ENCODE measurements at regions not wholly inside any gene's neighbourhood (a gene's known extent, or its start where the extent isn't known, plus 50 kb on each side); places are given as distances from the start of the nearest gene placed in this dataset.

GRCh38 chr5:96243203-96243602 is 189.8 kb downstream of the PCSK1 start:
- DNase-seq (no peak), ATAC-seq (ENCODE audit: poor library complexity) (no peak)
- Histone ChIP-seq H3K27me3 (ENCODE audit: control insufficient read depth in 1 of 2, insufficient read depth in 2 of 2, low read length in 2 of 2) (peaks cover 2 to 5% of the 10 kb centered on the region in 2 experiments), H3K4me3 (ENCODE audit: low read length) (no peak overlapping the region), H3K36me3 (ENCODE audit: insufficient read depth, low read length) (no peaks in the 10 kb centered on the region), H3K27ac (ENCODE audit: low read depth in 1 of 2, low read length in 2 of 2) (no peak overlapping the region), H3K4me1 (ENCODE audit: insufficient read depth, low read length) (no peaks in the 10 kb centered on the region), H3K9me3 (ENCODE audit: control insufficient read depth in 1 of 2, insufficient read depth in 1 of 2, low read length in 2 of 2) (no peaks in the 10 kb centered on the region)
- H3K4me1 Mint-ChIP-seq (ENCODE audit: low read depth): no peaks in the 10 kb centered on the region
- no peak overlapping the region for H3K4me3 Mint-ChIP-seq
- intact Hi-C loops (cut with DNase I, micrococcal nuclease): no loop called here
- TF ChIP-seq CTCF (IDR thresholded peaks at IDR 0.05): no peak
- peaks cover 29% of the 10 kb centered on the region for H3K27me3 Mint-ChIP-seq
- no peaks in the 10 kb centered on the region for H3K36me3 Mint-ChIP-seq (ENCODE audit: low read depth)
- CTCF ChIA-PET: no interaction called here
- POLR2A ChIA-PET: no interaction called here
- no peaks in the 10 kb centered on the region for H3K9me3 Mint-ChIP-seq
- H3K27ac Mint-ChIP-seq: no peak overlapping the region

- ATAC-seq (ENCODE audit: poor library complexity) (no peak), DNase-seq (no peak)
- CTCF ChIA-PET: no interaction called here
- POLR2A ChIA-PET: no interaction called here
- H3K36me3 Mint-ChIP-seq (ENCODE audit: low read depth): no peaks in the 10 kb centered on the region
- H3K4me1 Mint-ChIP-seq (ENCODE audit: low read depth): no peaks in the 10 kb centered on the region
- H3K27me3 ChIP-seq (ENCODE audit: control insufficient read depth in 1 of 2, insufficient read depth in 2 of 2, low read length in 2 of 2): peaks cover 2 to 5% of the 10 kb centered on the region in 2 experiments
- intact Hi-C loops (cut with DNase I, micrococcal nuclease): no loop called here
- no peaks in the 10 kb centered on the region for H3K36me3 ChIP-seq (ENCODE audit: insufficient read depth, low read length)
- no peak overlapping the region for H3K4me3 ChIP-seq (ENCODE audit: low read length)
- peaks cover 25% of the 10 kb centered on the region for H3K27me3 Mint-ChIP-seq
- H3K27ac Mint-ChIP-seq: no peak overlapping the region
- H3K4me3 Mint-ChIP-seq: no peak overlapping the region
- no peaks in the 10 kb centered on the region for H3K9me3 ChIP-seq (ENCODE audit: control insufficient read depth in 1 of 2, insufficient read depth in 1 of 2, low read length in 2 of 2)
- TF ChIP-seq CTCF (IDR thresholded peaks at IDR 0.05): no peak
- H3K4me1 ChIP-seq (ENCODE audit: insufficient read depth, low read length): no peaks in the 10 kb centered on the region
- H3K27ac ChIP-seq (ENCODE audit: low read depth in 1 of 2, low read length in 2 of 2): no peak overlapping the region
- H3K9me3 Mint-ChIP-seq: no peaks in the 10 kb centered on the region
Measured at GRCh38 chr5:96242571-96242970, 190.5 kb downstream of the PCSK1 start.

GRCh38 chr5:96236831-96237230 is 196.2 kb downstream of the PCSK1 start:
- POLR2A ChIA-PET: no interaction called here

More at GRCh38 chr5:96236831-96237230, 196.2 kb downstream of the PCSK1 start:
- no peak for TF ChIP-seq CTCF (IDR thresholded peaks at IDR 0.05)
- CTCF ChIA-PET: no interaction called here
- Mint-ChIP-seq H3K36me3 (ENCODE audit: low read depth) (no peaks in the 10 kb centered on the region), H3K27me3 (no peaks in the 10 kb centered on the region), H3K27ac (no peak overlapping the region), H3K4me3 (no peak overlapping the region), H3K4me1 (ENCODE audit: low read depth) (no peaks in the 10 kb centered on the region), H3K9me3 (no peaks in the 10 kb centered on the region)
- Histone ChIP-seq H3K9me3 (ENCODE audit: control insufficient read depth in 1 of 2, insufficient read depth in 1 of 2, low read length in 2 of 2) (no peaks in the 10 kb centered on the region), H3K36me3 (ENCODE audit: insufficient read depth, low read length) (no peaks in the 10 kb centered on the region), H3K4me3 (ENCODE audit: low read length) (no peak overlapping the region), H3K4me1 (ENCODE audit: insufficient read depth, low read length) (no peaks in the 10 kb centered on the region), H3K27me3 (ENCODE audit: control insufficient read depth in 1 of 2, insufficient read depth in 2 of 2, low read length in 2 of 2) (no peaks in the 10 kb centered on the region), H3K27ac (ENCODE audit: low read depth in 1 of 2, low read length in 2 of 2) (no peak overlapping the region)
- no peak for ATAC-seq (ENCODE audit: poor library complexity)
- DNase-seq: no peak
- intact Hi-C loops (cut with DNase I, micrococcal nuclease): no loop called here

Data from CD4-positive, alpha-beta T cell (primary cell).